AG04450 (cell line): ENCODE measurements at regions not wholly inside any gene's neighbourhood (a gene's known extent, or its start where the extent isn't known, plus 50 kb on each side); places are given as distances from the start of the nearest gene placed in this dataset.

Experiments
- CTCF ChIA-PET: fragments of 300-600, 350-600 bp; formaldehyde crosslinking; extraction: SDS; loops from one replicate; lab custom pipeline; 2022; ENCODE audit warnings: antibody characterized with exemption, inconsistent platforms; lab: Charles Lee
- POLR2A ChIA-PET: fragments of 350-600 bp; formaldehyde crosslinking; extraction: SDS; loops from one replicate; lab custom pipeline; 2021; ENCODE audit warnings: antibody characterized with exemption, inconsistent platforms; lab: Yijun Ruan, JAX
- DNase-seq: peaks from one replicate; pipeline ENCODE4 v3.0.0-alpha.2; 2011; ENCODE audit warnings: low read depth, low spot score
- H3K27ac ChIP-seq: one replicate; pipeline ENCODE4 v1.5.1; 2012; ENCODE audit warnings: low read depth, low read length, control low read depth
- H3K27me3 ChIP-seq: one replicate; pipeline ENCODE4 v1.6.0; 2012; ENCODE audit warnings: low read length; ENCODE audit not compliant: control insufficient read depth, insufficient read depth
- H3K4me3 ChIP-seq: 2 replicates; pipeline ENCODE4 v1.5.1; 2011; ENCODE audit warnings: mild to moderate bottlenecking, low read depth, low read length, control low read depth
- H3K9me3 ChIP-seq: 2 replicates; pipeline ENCODE4 v1.5.1; 2012; ENCODE audit warnings: low read length; ENCODE audit not compliant: control insufficient read depth, insufficient read depth
- TF ChIP-seq, protein P1 (sequence below): IDR thresholded peaks from 2 replicates; pipeline ENCODE4 v1.5.1; 2011; ENCODE audit warnings: low read depth, low read length, control low read depth, inconsistent platforms

GRCh38 chr3:40978442-40978841, 220.9 kb upstream of the CTNNB1 start:
- DNase-seq: no peak

DNA sequence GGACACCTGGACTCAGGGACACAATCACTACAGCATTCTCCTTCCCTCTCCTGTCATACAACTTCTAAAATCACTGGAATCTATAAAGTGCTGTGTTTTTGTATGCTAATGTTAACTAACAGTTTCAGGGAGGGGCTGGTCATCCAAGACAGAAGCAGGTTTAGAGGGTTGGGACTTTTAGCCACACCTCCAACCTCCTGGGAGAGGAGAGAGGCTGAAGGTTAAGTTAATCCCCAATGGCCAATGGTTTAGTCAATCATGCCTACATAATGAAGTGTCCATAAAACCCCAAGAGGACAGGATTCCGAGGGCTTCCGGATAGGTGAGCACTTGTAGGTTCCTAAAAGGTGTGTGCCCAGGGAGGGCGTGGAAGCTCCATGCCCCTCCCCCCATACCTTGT, 219.3 kb upstream of the CTNNB1 start:
- CTCF ChIA-PET: no interaction called here
- TF ChIP-seq, protein P1, sequence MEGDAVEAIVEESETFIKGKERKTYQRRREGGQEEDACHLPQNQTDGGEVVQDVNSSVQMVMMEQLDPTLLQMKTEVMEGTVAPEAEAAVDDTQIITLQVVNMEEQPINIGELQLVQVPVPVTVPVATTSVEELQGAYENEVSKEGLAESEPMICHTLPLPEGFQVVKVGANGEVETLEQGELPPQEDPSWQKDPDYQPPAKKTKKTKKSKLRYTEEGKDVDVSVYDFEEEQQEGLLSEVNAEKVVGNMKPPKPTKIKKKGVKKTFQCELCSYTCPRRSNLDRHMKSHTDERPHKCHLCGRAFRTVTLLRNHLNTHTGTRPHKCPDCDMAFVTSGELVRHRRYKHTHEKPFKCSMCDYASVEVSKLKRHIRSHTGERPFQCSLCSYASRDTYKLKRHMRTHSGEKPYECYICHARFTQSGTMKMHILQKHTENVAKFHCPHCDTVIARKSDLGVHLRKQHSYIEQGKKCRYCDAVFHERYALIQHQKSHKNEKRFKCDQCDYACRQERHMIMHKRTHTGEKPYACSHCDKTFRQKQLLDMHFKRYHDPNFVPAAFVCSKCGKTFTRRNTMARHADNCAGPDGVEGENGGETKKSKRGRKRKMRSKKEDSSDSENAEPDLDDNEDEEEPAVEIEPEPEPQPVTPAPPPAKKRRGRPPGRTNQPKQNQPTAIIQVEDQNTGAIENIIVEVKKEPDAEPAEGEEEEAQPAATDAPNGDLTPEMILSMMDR: no peak

More at GRCh38 chr3:40978442-40978841, 220.9 kb upstream of the CTNNB1 start:
- Histone ChIP-seq H3K4me3 (no peak overlapping the region), H3K27me3 (no peaks in the 10 kb centered on the region), H3K27ac (no peak overlapping the region), H3K9me3 (no peaks in the 10 kb centered on the region)
- ChIA-PET CTCF (no interaction called here), POLR2A (no interaction called here)
- TF ChIP-seq, protein P1: no peak

GRCh38 chr3:40980467-40980866, 218.8 kb upstream of the CTNNB1 start:
- no peak for DNase-seq
- TF ChIP-seq, protein P1: no peak
- H3K9me3 ChIP-seq: no peaks in the 10 kb centered on the region
- CTCF ChIA-PET: no interaction called here
- H3K27me3 ChIP-seq: no peaks in the 10 kb centered on the region
- POLR2A ChIA-PET: no interaction called here
- no peak overlapping the region for H3K4me3 ChIP-seq
- H3K27ac ChIP-seq: no peak overlapping the region

More for the DNA sequence above, 219.3 kb upstream of the CTNNB1 start:
- H3K9me3 ChIP-seq: no peaks in the 10 kb centered on the region
- no peak overlapping the region for H3K4me3 ChIP-seq
- no peaks in the 10 kb centered on the region for H3K27me3 ChIP-seq
- DNase-seq: no peak
- no peak overlapping the region for H3K27ac ChIP-seq
- POLR2A ChIA-PET: no interaction called here

DNA sequence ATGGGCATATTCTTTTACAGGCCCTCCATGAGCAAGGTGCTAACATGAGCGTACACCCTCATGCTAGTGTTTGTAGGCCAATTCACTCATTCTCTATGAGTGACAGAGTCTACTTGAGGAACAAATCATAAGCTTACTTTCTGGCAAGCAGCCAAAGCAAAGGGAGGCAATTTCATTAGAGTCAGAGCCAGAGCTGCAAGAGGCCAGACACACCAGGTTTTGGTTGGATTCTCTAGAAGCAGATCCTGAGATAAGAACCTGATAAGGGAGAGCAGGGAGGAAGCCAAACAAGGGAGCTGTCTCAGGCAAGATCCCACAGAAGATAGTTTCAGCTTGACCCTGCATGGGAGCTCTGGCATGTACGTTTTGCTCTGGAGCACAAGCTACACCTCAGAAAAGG, 214.1 kb upstream of the CTNNB1 start:
- H3K27ac ChIP-seq: no peak overlapping the region
- DNase-seq: no peak
- ChIA-PET POLR2A (no interaction called here), CTCF (interaction anchor here (1.6 kb wide), 1 partner anchor 405 kb away, joined by 4 read pairs; no protein-coding TSS in a partner anchor)
- peaks cover 2% of the 10 kb centered on the region for H3K27me3 ChIP-seq
- no peaks in the 10 kb centered on the region for H3K9me3 ChIP-seq
- TF ChIP-seq, protein P1: no peak
- no peak overlapping the region for H3K4me3 ChIP-seq

DNA sequence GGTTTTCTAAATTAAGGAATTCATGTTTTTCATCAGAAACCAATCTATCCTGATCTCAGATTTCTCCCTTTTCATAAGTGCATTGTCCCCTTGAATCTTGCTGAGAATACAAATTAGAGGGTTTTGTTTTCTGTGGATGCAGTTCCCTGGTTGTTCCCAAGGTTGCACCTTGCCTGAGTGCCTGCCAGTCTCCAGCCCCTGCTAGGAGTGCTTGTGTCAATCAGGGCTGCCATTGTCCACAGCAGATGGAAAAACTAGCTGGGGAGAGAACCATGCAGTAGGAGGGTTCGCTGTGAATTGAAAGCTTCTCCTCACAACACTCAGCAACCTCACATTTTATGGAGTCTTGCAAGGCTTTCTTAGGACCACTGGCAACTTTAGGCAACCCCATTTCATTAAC, 210.8 kb upstream of the CTNNB1 start:
- CTCF ChIA-PET: no interaction called here
- Histone ChIP-seq H3K4me3 (no peak overlapping the region), H3K27me3 (peaks cover 2% of the 10 kb centered on the region), H3K9me3 (no peaks in the 10 kb centered on the region), H3K27ac (no peak overlapping the region)
- TF ChIP-seq, protein P1: no peak
- DNase-seq: no peak
- POLR2A ChIA-PET: no interaction called here
